ENCODE measurements at regions not wholly inside any gene's neighbourhood (a gene's known extent, or its start where the extent isn't known, plus 50 kb on each side); places are given as distances from the start of the nearest gene placed in this dataset.

GRCh38 chr11:130573767-130574166 is 125.3 kb downstream of the ADAMTS15 start:
- Mint-ChIP-seq H3K4me3 (no peak overlapping the region), H3K36me3 (no peaks in the 10 kb centered on the region), H3K9me3 (no peaks in the 10 kb centered on the region), H3K27ac (no peak overlapping the region), H3K27me3 (peaks cover 5 to 9% of the 10 kb centered on the region in 2 donors), H3K4me1 (no peaks in the 10 kb centered on the region)
- no peaks in the 10 kb centered on the region for H3K4me1 ChIP-seq (ENCODE audit: insufficient read depth, low read length)
- H3K9me3 ChIP-seq (ENCODE audit: low read length) = no peaks in the 10 kb centered on the region
- CTCF ChIA-PET = no interaction called here
- H3K27ac ChIP-seq (ENCODE audit: low read depth, low read length) = no peak overlapping the region
- no peak overlapping the region for H3K4me3 ChIP-seq (ENCODE audit: low read length)
- POLR2A ChIA-PET = no interaction called here
- no peak for DNase-seq
- no peaks in the 10 kb centered on the region for H3K36me3 ChIP-seq (ENCODE audit: insufficient read depth, low read length)
- H3K27me3 ChIP-seq (ENCODE audit: insufficient read depth, low read length, poor library complexity, severe bottlenecking) = no peaks in the 10 kb centered on the region

- CTCF ChIA-PET = no interaction called here
- DNase-seq = no peak
- Histone ChIP-seq H3K9me3 (ENCODE audit: low read length) (no peaks in the 10 kb centered on the region), H3K27me3 (ENCODE audit: insufficient read depth, low read length, poor library complexity, severe bottlenecking) (no peaks in the 10 kb centered on the region), H3K36me3 (ENCODE audit: insufficient read depth, low read length) (no peaks in the 10 kb centered on the region), H3K4me1 (ENCODE audit: insufficient read depth, low read length) (no peaks in the 10 kb centered on the region), H3K4me3 (ENCODE audit: low read length) (no peak overlapping the region), H3K27ac (ENCODE audit: low read depth, low read length) (no peak overlapping the region)
- H3K27me3 Mint-ChIP-seq = peaks cover 5 to 7% of the 10 kb centered on the region in 2 donors
- POLR2A ChIA-PET = no interaction called here
- H3K27ac Mint-ChIP-seq = no peak overlapping the region
- H3K36me3 Mint-ChIP-seq = no peaks in the 10 kb centered on the region
- no peaks in the 10 kb centered on the region for H3K9me3 Mint-ChIP-seq
- H3K4me1 Mint-ChIP-seq = no peaks in the 10 kb centered on the region
- H3K4me3 Mint-ChIP-seq = no peak overlapping the region
These were observed 126.3 kb downstream of the ADAMTS15 start for GRCh38 chr11:130574740-130575139.

GRCh38 chr11:130576146-130576545 is 127.7 kb downstream of the ADAMTS15 start:
- H3K4me3 ChIP-seq (ENCODE audit: low read length) = no peak overlapping the region
- H3K27ac ChIP-seq (ENCODE audit: low read depth, low read length) = no peak overlapping the region
- H3K4me1 ChIP-seq (ENCODE audit: insufficient read depth, low read length) = no peaks in the 10 kb centered on the region
- CTCF ChIA-PET = no interaction called here
- POLR2A ChIA-PET = no interaction called here
- no peaks in the 10 kb centered on the region for H3K9me3 ChIP-seq (ENCODE audit: low read length)
- H3K4me1 Mint-ChIP-seq = no peaks in the 10 kb centered on the region
- peaks cover 5 to 7% of the 10 kb centered on the region in 2 donors for H3K27me3 Mint-ChIP-seq
- no peak overlapping the region for H3K27ac Mint-ChIP-seq
- H3K36me3 Mint-ChIP-seq = no peaks in the 10 kb centered on the region
- H3K9me3 Mint-ChIP-seq = no peaks in the 10 kb centered on the region
- H3K36me3 ChIP-seq (ENCODE audit: insufficient read depth, low read length) = no peaks in the 10 kb centered on the region
- no peak overlapping the region for H3K4me3 Mint-ChIP-seq
- H3K27me3 ChIP-seq (ENCODE audit: insufficient read depth, low read length, poor library complexity, severe bottlenecking) = no peaks in the 10 kb centered on the region
- no peak for DNase-seq

- Histone ChIP-seq H3K27ac (ENCODE audit: low read depth, low read length) (no peak overlapping the region), H3K36me3 (ENCODE audit: insufficient read depth, low read length) (no peaks in the 10 kb centered on the region), H3K4me1 (ENCODE audit: insufficient read depth, low read length) (no peaks in the 10 kb centered on the region), H3K27me3 (ENCODE audit: insufficient read depth, low read length, poor library complexity, severe bottlenecking) (no peaks in the 10 kb centered on the region), H3K9me3 (ENCODE audit: low read length) (no peaks in the 10 kb centered on the region), H3K4me3 (ENCODE audit: low read length) (no peak overlapping the region)
- ChIA-PET CTCF (no interaction called here), POLR2A (no interaction called here)
- Mint-ChIP-seq H3K27me3 (peaks cover 3 to 12% of the 10 kb centered on the region in 2 donors), H3K9me3 (no peaks in the 10 kb centered on the region), H3K27ac (no peak overlapping the region), H3K4me3 (no peak overlapping the region), H3K36me3 (no peaks in the 10 kb centered on the region), H3K4me1 (no peaks in the 10 kb centered on the region)
- DNase-seq = no peak
These were observed 130.4 kb downstream of the ADAMTS15 start for GRCh38 chr11:130578738-130579368.

- Histone ChIP-seq H3K4me1 (ENCODE audit: insufficient read depth, low read length) (no peaks in the 10 kb centered on the region), H3K27ac (ENCODE audit: low read depth, low read length) (no peak overlapping the region), H3K9me3 (ENCODE audit: low read length) (no peaks in the 10 kb centered on the region), H3K27me3 (ENCODE audit: insufficient read depth, low read length, poor library complexity, severe bottlenecking) (no peaks in the 10 kb centered on the region), H3K36me3 (ENCODE audit: insufficient read depth, low read length) (no peaks in the 10 kb centered on the region), H3K4me3 (ENCODE audit: low read length) (no peak overlapping the region)
- Mint-ChIP-seq H3K4me1 (no peaks in the 10 kb centered on the region), H3K4me3 (no peak overlapping the region), H3K36me3 (no peaks in the 10 kb centered on the region), H3K27ac (no peak overlapping the region), H3K27me3 (peaks cover 6 to 12% of the 10 kb centered on the region in 2 donors), H3K9me3 (no peaks in the 10 kb centered on the region)
- ChIA-PET CTCF (no interaction called here), POLR2A (no interaction called here)
- no peak for DNase-seq
These were observed 131.9 kb downstream of the ADAMTS15 start for GRCh38 chr11:130580372-130580771.

- H3K27ac ChIP-seq (ENCODE audit: low read depth, low read length) = no peak overlapping the region
- no peaks in the 10 kb centered on the region for H3K4me1 ChIP-seq (ENCODE audit: insufficient read depth, low read length)
- peaks cover 6 to 12% of the 10 kb centered on the region in 2 donors for H3K27me3 Mint-ChIP-seq
- H3K27ac Mint-ChIP-seq = no peak overlapping the region
- H3K4me1 Mint-ChIP-seq = no peaks in the 10 kb centered on the region
- H3K4me3 Mint-ChIP-seq = no peak overlapping the region
- no peaks in the 10 kb centered on the region for H3K36me3 Mint-ChIP-seq
- H3K4me3 ChIP-seq (ENCODE audit: low read length) = no peak overlapping the region
- no peaks in the 10 kb centered on the region for H3K27me3 ChIP-seq (ENCODE audit: insufficient read depth, low read length, poor library complexity, severe bottlenecking)
- no peaks in the 10 kb centered on the region for H3K9me3 ChIP-seq (ENCODE audit: low read length)
- ChIA-PET POLR2A (no interaction called here), CTCF (no interaction called here)
- H3K9me3 Mint-ChIP-seq = no peaks in the 10 kb centered on the region
- DNase-seq = no peak
- no peaks in the 10 kb centered on the region for H3K36me3 ChIP-seq (ENCODE audit: insufficient read depth, low read length)
These were observed 132.5 kb downstream of the ADAMTS15 start for GRCh38 chr11:130580891-130581492.

- H3K4me1 Mint-ChIP-seq = no peaks in the 10 kb centered on the region
- CTCF ChIA-PET = no interaction called here
These were observed 133.2 kb downstream of the ADAMTS15 start for GRCh38 chr11:130581646-130582045.

GRCh38 chr11:130582176-130582575 is 133.7 kb downstream of the ADAMTS15 start:
- Histone ChIP-seq H3K4me1 (ENCODE audit: insufficient read depth, low read length) (no peaks in the 10 kb centered on the region), H3K9me3 (ENCODE audit: low read length) (no peaks in the 10 kb centered on the region), H3K27me3 (ENCODE audit: insufficient read depth, low read length, poor library complexity, severe bottlenecking) (no peaks in the 10 kb centered on the region), H3K4me3 (ENCODE audit: low read length) (no peak overlapping the region), H3K27ac (ENCODE audit: low read depth, low read length) (no peak overlapping the region), H3K36me3 (ENCODE audit: insufficient read depth, low read length) (no peaks in the 10 kb centered on the region)
- H3K4me1 Mint-ChIP-seq = no peaks in the 10 kb centered on the region
- ChIA-PET POLR2A (no interaction called here), CTCF (no interaction called here)
- peaks cover 6 to 12% of the 10 kb centered on the region in 2 donors for H3K27me3 Mint-ChIP-seq
- H3K36me3 Mint-ChIP-seq = no peaks in the 10 kb centered on the region
- H3K27ac Mint-ChIP-seq = no peak overlapping the region
- H3K9me3 Mint-ChIP-seq = peaks cover 0 to 4% (median 0%) of the 10 kb centered on the region in 5 donors
- H3K4me3 Mint-ChIP-seq = no peak overlapping the region
- no peak for DNase-seq

More at GRCh38 chr11:130581646-130582045, 133.2 kb downstream of the ADAMTS15 start:
- Histone ChIP-seq H3K27ac (ENCODE audit: low read depth, low read length) (no peak overlapping the region), H3K4me1 (ENCODE audit: insufficient read depth, low read length) (no peaks in the 10 kb centered on the region), H3K36me3 (ENCODE audit: insufficient read depth, low read length) (no peaks in the 10 kb centered on the region), H3K9me3 (ENCODE audit: low read length) (no peaks in the 10 kb centered on the region), H3K4me3 (ENCODE audit: low read length) (no peak overlapping the region), H3K27me3 (ENCODE audit: insufficient read depth, low read length, poor library complexity, severe bottlenecking) (no peaks in the 10 kb centered on the region)
- Mint-ChIP-seq H3K9me3 (peaks cover 0 to 4% (median 0%) of the 10 kb centered on the region in 5 donors), H3K36me3 (no peaks in the 10 kb centered on the region), H3K27me3 (peaks cover 6 to 12% of the 10 kb centered on the region in 2 donors), H3K4me3 (no peak overlapping the region), H3K27ac (no peak overlapping the region)
- DNase-seq = no peak
- POLR2A ChIA-PET = no interaction called here

Data from CD8-positive, alpha-beta memory T cell (primary cell).